Endodermal cell (in vitro differentiated cells): ENCODE measurements at regions not wholly inside any gene's neighbourhood (a gene's known extent, or its start where the extent isn't known, plus 50 kb on each side); places are given as distances from the start of the nearest gene placed in this dataset.

Experiments used
- DNase-seq: peaks from one replicate; pipeline ENCODE4 v3.0.0-alpha.2; 2017
- H3K27ac ChIP-seq: 2 replicates; pipeline ENCODE4 v1.5.1; 2013; ENCODE audit warnings: mild to moderate bottlenecking, low read depth, low read length, moderate library complexity
- H3K27me3 ChIP-seq: 2 replicates; pipeline ENCODE4 v1.6.1; 2013; ENCODE audit warnings: mild to moderate bottlenecking, low read length, moderate library complexity; ENCODE audit not compliant: insufficient read depth, control insufficient read depth, poor library complexity, severe bottlenecking
- H3K36me3 ChIP-seq: 2 replicates; pipeline ENCODE4 v1.7.0; 2013; ENCODE audit warnings: mild to moderate bottlenecking, low read length, moderate library complexity; ENCODE audit not compliant: control insufficient read depth, insufficient read depth
- H3K4me1 ChIP-seq: one replicate; pipeline ENCODE4 v1.7.0; 2013; ENCODE audit warnings: low read length; ENCODE audit not compliant: control insufficient read depth, insufficient read depth
- H3K4me3 ChIP-seq: 2 replicates; pipeline ENCODE4 v1.5.1; 2013; ENCODE audit warnings: mild to moderate bottlenecking, low read length, moderate library complexity
- H3K9ac ChIP-seq: 2 replicates; pipeline ENCODE4 v1.6.1; 2013; ENCODE audit warnings: mild to moderate bottlenecking, low read length, moderate library complexity; ENCODE audit not compliant: poor library complexity, severe bottlenecking; ENCODE audit errors: extremely low read depth
- H3K9me3 ChIP-seq: 2 replicates; pipeline ENCODE4 v1.6.1; 2013; ENCODE audit warnings: mild to moderate bottlenecking, low read length, moderate library complexity; ENCODE audit not compliant: control insufficient read depth
- H3K27ac Mint-ChIP-seq: 2 replicates; pipeline ENCODE4 v1.8.0; 2020; ENCODE audit warnings: mixed read lengths
- H3K27me3 Mint-ChIP-seq: 2 replicates; pipeline ENCODE4 v1.8.0; 2021; ENCODE audit warnings: mild to moderate bottlenecking, mixed read lengths; ENCODE audit not compliant: insufficient read depth
- H3K36me3 Mint-ChIP-seq: 2 replicates; pipeline ENCODE4 v1.8.0; 2020; ENCODE audit warnings: low read depth, mixed read lengths
- H3K4me1 Mint-ChIP-seq: 2 replicates; pipeline ENCODE4 v1.8.0; 2020; ENCODE audit warnings: mixed read lengths
- H3K4me3 Mint-ChIP-seq: 2 replicates; pipeline ENCODE4 v1.8.0; 2020; ENCODE audit warnings: mild to moderate bottlenecking, moderate library complexity, mixed read lengths
- H3K9me3 Mint-ChIP-seq: 2 replicates; pipeline ENCODE4 v1.8.0; 2020; ENCODE audit warnings: mild to moderate bottlenecking, mixed read lengths
- WGBS, 2 experiments: methylation state at CpG; one replicate each; pipeline versions ENCODE4 v1.1.5 to v1.1.7; 2013; ENCODE audit warnings: missing lambda C conversion rate in 2 of 2, mixed read lengths in 1 of 2; ENCODE audit not compliant: insufficient coverage in 1 of 2, insufficient read length in 1 of 2; 5-methylcytosine and 5-hydroxymethylcytosine counted together
- TF ChIP-seq, protein P1 (sequence below): fragments of 200-600 bp; sonication (generic); conservative IDR thresholded peaks from 2 replicates; pipeline ENCODE4 v1.5.0; 2021; ENCODE audit warnings: antibody characterized with exemption, mild to moderate bottlenecking

- H3K9me3 Mint-ChIP-seq = no peaks in the 10 kb centered on the region
- no peaks in the 10 kb centered on the region for H3K36me3 ChIP-seq
- peaks cover 4% of the 10 kb centered on the region for H3K27me3 Mint-ChIP-seq
- H3K4me3 ChIP-seq = no peak overlapping the region
- 80 to 91% methylated on average over 1 to 3 of the region's 3 CpGs for WGBS, 2 experiments
- peaks cover 6% of the 10 kb centered on the region for H3K4me1 Mint-ChIP-seq
- TF ChIP-seq, protein P1, sequence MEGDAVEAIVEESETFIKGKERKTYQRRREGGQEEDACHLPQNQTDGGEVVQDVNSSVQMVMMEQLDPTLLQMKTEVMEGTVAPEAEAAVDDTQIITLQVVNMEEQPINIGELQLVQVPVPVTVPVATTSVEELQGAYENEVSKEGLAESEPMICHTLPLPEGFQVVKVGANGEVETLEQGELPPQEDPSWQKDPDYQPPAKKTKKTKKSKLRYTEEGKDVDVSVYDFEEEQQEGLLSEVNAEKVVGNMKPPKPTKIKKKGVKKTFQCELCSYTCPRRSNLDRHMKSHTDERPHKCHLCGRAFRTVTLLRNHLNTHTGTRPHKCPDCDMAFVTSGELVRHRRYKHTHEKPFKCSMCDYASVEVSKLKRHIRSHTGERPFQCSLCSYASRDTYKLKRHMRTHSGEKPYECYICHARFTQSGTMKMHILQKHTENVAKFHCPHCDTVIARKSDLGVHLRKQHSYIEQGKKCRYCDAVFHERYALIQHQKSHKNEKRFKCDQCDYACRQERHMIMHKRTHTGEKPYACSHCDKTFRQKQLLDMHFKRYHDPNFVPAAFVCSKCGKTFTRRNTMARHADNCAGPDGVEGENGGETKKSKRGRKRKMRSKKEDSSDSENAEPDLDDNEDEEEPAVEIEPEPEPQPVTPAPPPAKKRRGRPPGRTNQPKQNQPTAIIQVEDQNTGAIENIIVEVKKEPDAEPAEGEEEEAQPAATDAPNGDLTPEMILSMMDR = no peak
- H3K9ac ChIP-seq = no peak overlapping the region
- no peaks in the 10 kb centered on the region for H3K36me3 Mint-ChIP-seq
- no peak overlapping the region for H3K4me3 Mint-ChIP-seq
- H3K27ac Mint-ChIP-seq = no peak overlapping the region
- H3K9me3 ChIP-seq = no peaks in the 10 kb centered on the region
- DNase-seq = no peak
- peaks cover 6% of the 10 kb centered on the region for H3K27me3 ChIP-seq
- H3K4me1 ChIP-seq = no peaks in the 10 kb centered on the region
- H3K27ac ChIP-seq = no peak overlapping the region
Observed at GRCh38 chr1:14071581-14071980, 371.6 kb downstream of the PRDM2 start.

- Mint-ChIP-seq H3K36me3 (no peaks in the 10 kb centered on the region), H3K27me3 (peaks cover 6% of the 10 kb centered on the region), H3K27ac (no peak overlapping the region), H3K4me3 (no peak overlapping the region), H3K4me1 (no peaks in the 10 kb centered on the region), H3K9me3 (no peaks in the 10 kb centered on the region)
- Histone ChIP-seq H3K27me3 (no peaks in the 10 kb centered on the region), H3K27ac (no peak overlapping the region), H3K4me3 (no peak overlapping the region), H3K9me3 (no peaks in the 10 kb centered on the region), H3K9ac (no peak overlapping the region), H3K36me3 (no peaks in the 10 kb centered on the region), H3K4me1 (no peaks in the 10 kb centered on the region)
- TF ChIP-seq, protein P1 = no peak
- DNase-seq = no peak
- 96% methylated on average over 5 of the region's 5 CpGs for WGBS, 2 experiments
Observed at GRCh38 chr1:14080653-14081052, 380.7 kb downstream of the PRDM2 start.

DNA sequence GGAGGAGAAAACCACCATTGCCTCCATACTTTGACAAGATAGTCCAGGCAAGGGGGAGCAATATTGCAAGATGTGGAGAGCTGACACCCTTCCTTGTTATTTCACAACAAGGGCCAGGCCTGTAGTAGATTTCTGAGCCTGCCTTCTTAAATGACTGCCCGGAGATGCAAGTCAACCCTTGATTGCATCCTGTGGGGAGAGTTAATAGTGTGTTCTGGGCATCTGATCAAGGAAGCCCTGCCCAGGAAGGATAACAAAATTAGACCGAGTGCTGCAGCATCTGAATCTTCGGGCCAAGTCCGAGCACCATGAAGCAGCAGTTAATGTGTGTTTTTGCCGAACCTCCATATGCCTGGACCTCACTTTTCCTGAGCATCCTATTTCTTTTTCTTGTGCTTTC, 382.3 kb downstream of the PRDM2 start:
- H3K9me3 Mint-ChIP-seq = peaks cover 2% of the 10 kb centered on the region
- H3K4me1 Mint-ChIP-seq = no peaks in the 10 kb centered on the region
- H3K27ac Mint-ChIP-seq = no peak overlapping the region
- Histone ChIP-seq H3K9me3 (no peaks in the 10 kb centered on the region), H3K4me3 (no peak overlapping the region), H3K27me3 (no peaks in the 10 kb centered on the region), H3K4me1 (no peaks in the 10 kb centered on the region), H3K27ac (no peak overlapping the region), H3K9ac (no peak overlapping the region), H3K36me3 (no peaks in the 10 kb centered on the region)
- WGBS, 2 experiments = 83 to 86% methylated on average over 5 of the region's 5 CpGs
- H3K27me3 Mint-ChIP-seq = peaks cover 5% of the 10 kb centered on the region
- TF ChIP-seq, protein P1 = no peak
- no peaks in the 10 kb centered on the region for H3K36me3 Mint-ChIP-seq
- H3K4me3 Mint-ChIP-seq = no peak overlapping the region
- no peak for DNase-seq
